GM18502 (cell line): ENCODE measurements at regions not wholly inside any gene's neighbourhood (a gene's known extent, or its start where the extent isn't known, plus 50 kb on each side); places are given as distances from the start of the nearest gene placed in this dataset.
"Not testable (repeated sequence)": the region's sequence is repeated elsewhere in the genome, so short reads cannot be mapped to it uniquely, and the experiment has no call there.

Experiments
- ATAC-seq: cut with Tn5 transposase; IDR thresholded peaks from one replicate; pipeline ENCODE4 v1.9.1; 2021; ENCODE audit warnings: mild to moderate bottlenecking; ENCODE audit not compliant: unreplicated experiment, poor library complexity

DNA sequence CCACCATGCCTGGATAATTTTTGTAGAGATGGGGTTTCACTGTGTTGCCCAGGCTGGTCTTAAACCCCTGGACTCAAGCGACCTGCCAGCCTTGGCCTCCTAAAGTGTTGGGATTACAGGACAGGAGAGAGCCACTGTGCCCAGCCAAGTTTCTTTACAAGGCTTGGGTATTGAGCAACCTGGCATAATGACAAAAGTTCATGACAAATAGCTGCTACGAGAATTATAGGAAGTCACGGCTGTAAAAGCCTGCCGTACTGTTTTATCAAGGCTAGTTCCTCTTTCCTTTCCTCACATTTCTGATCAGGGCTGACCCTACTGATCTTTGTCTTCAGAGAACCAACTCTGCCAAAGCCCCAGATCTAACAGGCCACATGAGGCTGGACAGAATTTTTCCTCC lies 490.4 kb upstream of the SPRED2 start:
- peak; percentile 36 for ATAC-seq

DNA sequence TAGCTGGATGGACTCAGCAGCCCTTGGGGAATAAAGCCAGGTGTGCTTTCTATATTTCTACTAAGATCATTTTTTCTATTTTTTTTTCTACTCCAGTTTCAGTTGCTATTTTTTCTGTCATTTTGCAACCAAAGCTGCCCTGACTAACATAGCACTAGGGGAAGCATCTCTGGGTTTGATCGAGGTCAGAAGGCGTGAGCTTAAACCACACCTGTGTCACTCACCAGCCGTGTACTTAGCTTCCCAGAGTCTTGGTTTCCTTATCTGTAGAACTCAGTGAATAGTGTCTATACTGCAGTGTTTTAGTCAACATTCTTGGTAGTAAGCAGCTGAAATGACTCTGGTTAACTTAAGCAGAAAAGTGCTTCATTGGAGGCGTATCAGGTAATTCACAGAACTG lies 489.6 kb upstream of the SPRED2 start:
- peak; percentile 96 for ATAC-seq

DNA sequence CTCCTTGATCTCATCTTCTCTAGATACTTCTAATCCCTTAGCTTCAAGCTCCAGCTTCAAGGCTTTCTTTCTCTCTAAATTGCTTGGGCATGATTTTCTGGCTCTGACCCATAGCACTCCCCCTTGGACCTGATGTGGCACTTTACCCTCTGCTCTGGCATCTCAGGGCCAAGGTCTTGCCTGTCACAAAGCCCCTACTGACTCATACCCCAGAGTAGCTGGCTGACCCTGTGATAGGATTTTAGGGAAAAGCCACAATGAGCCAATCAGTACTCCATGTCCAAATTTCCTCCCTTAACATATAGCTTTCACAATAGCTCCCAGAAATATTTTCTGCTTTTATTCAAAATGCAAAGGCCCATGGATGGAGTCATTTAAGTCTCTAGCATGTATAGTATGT lies 488.7 kb upstream of the SPRED2 start:
- no peak for ATAC-seq

DNA sequence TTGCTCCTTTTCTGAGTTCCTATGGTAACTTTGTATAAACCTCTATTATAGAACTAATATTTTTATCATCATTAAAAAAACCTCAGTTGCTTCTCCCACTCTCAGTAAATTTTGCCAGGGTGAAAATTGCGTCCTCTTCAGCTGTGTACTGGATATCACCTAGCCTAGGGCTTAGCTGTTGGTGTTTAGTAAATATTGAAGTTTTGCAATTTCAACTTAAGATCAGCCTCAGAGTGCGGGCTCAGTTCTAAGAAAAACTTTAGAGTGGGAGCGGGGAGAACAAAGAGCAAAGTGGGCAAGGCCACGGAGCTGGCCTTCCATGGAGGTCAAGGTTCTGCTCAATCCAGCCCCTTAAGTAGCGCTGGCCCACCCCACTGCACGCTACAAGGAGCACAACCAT lies 488.3 kb upstream of the SPRED2 start:
- no peak for ATAC-seq

DNA sequence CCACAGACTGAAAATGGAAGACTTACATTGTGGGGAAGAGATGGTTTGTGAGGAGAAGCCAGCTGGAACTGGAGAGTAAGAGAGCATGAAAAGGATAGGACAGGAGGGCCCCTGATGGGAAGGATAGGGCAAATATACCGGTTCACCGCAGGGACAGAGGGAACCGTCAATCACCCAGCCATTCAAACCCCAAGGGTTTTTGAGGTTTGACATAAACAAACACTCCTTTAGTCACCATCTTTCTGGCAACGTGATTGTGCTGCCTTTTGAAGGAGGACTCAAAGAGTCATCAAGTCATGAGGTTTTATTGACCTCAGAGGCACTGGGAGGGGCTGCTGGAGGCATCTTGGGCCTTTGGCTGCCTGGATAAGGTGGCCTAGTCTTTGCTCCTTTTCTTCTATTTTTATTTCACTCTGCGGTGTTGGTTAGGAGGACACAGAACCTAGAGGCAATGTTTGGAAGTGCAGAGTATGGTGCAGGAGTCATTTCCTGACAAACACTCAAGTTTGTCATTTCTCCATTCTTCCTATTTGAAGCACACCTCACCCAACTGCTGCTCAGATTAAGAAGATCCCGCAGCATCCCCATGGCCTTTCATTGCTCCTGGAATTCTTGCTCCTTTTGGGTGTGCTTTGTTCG lies 487.3 kb upstream of the SPRED2 start:
- no peak for ATAC-seq

DNA sequence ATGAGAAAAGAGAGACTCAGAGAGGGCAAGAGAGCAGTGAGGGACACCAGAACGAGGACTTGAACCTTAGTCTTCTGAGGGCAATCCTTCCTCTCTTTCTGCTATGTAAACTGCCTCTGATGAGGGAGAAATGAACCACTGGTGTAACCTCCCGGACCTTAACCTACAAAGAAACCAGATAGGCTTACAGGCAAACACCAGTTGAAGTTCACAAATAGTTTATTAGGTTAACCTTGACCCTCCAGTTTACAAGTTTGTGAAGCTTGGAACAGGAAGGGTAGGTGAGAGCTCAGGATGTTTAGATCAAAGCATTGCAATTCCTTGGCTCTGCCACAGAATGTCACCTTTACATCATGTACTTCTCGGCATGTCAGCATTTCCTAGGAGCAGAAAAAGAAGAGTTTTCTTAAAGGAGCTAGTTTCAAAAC lies 486.4 kb upstream of the SPRED2 start:
- no peak for ATAC-seq

DNA sequence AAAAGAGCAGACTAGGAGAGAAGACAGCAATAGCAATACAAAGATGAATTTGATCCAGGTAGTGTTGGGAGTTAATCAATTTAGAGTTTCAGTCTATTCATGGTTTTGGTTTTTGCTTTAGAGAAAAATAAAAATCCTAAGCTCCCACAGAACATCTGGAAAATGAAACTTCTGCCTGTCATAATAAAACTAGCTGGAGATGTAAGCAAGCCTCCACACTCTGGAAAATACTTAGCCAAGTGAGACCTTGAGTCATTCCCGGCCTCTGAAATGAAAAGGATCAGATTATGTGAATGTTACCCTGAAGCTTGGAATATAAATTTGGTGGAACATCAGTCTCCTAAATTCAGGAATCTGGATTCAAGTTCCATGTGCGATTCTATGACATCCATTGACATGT lies 485.6 kb upstream of the SPRED2 start:
- ATAC-seq, result no peak

DNA sequence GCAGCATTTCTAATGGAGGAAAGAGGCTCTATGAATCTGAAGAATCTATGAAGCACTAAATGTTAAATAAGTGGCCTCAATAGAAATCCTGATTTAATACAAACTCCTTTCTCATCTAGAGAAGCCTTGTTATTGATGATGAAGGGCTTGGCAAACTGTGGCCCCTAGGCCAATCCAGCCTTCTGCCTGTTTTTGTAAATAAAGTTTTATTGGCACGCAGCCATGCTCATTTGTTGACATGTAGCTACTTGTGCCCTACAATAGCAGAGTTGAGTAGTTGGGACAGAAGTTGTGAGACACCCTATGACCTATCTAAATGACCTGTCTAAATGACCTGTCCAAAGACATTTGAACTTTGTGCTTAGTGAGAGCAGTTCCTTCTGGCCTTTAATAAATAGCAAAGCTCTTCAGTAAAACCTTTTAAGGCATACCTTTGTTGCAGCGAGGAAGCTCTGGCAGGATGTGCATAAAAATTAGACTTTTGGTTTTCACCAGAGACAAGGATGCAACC lies 484.4 kb upstream of the SPRED2 start:
- ATAC-seq, result no peak

DNA sequence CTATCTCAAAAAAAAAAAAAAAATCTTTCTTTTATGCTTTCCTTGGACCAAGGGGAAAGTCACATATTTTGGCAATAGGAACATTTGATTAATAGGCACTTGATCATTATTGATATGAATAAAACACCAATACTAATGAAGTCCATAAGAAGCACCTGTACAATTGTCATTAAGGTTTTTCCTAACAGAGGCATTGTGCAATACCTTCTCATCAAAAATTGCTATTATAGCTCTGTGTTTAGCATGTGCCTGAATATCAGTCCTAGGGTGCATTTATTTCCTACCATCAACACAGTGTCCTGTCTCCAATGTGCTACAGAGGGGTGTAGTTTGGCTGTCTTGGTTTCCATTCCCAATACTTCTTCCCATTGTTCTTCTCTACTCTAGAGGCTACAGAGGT lies 483.8 kb upstream of the SPRED2 start:
- ATAC-seq, result no peak

DNA sequence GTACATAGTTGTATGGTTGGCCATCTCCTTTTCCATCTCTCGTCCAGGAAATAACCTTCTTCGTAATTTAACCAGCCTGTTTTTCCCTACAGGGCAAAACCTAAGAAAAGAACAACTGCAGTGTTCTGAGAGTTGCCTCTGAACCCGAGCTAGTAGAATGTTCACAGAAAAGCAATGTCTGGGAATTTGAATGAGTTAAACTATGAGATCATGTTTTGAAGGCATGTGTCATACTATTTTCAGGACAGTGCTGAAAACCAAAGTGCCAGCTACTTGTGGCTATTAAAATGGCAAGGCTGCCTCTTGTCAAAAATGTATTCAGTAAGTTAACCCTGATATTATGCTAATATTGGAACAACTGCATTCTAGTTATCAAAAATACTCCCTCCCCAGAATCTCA lies 482.9 kb upstream of the SPRED2 start:
- ATAC-seq, result no peak

DNA sequence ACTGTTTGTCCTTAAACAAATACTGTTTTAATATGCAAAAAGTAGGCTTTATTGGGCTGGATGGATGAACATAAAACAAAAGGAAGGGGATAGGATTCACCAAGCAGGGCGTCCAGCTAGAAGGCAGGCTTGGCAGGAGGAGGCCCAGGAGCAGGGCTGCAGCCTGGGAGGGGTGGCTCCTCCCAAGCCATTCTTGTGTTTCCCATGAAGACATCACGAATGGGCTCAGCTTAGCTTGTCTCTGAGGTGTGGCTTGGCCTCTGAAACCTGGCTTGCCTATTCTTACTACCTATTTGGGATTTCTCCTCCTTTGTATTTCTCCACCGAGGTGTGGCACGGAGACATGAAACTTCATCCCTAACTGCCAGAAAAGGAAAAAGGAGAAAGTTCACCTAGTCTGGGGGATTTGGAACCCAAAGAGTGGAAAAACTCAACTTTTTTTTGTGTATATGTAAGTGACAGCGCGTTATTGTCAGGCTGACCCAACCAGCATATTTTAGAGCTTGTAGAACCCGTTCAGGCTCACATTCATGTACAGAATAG lies 481.9 kb upstream of the SPRED2 start:
- ATAC-seq, result no peak

DNA sequence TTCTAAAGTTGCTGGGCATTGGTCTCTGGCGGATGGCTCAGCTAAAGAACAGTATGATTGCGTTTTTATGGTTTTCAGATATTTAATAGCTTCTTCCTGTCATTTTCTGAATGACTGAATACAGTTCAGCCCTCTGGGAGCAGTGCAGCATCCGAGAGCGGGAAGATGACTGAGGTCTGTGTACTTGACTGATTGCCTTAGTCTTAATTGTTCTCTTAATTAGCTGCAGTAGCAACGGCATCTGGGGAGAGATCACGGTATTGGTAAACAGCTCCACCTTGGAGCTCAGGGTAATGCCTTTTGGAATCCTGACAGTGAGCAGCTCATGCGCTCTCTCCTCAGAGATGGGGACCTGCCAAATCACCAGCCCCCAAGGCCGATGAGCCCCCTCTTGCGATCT lies 481.4 kb upstream of the SPRED2 start:
- no peak for ATAC-seq

DNA sequence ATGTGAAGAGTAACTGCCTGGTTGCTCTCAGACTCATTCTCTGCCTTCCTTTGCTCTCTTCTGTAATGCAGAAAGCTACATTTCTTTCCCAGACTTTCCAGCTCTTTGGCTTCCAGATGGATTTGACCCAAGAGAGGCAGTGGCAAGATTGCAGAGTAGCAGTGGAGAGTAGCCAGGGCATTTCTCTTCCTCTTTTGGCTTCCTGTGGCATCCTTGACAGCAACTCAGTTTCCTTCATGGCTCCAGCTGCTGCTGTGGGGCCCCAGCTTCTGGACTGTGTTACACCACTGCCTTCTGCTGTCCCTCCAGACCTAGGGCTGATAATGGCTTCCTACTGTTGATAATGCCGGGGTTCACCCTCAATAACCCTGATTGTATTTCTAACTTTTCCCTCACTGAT lies 469.4 kb upstream of the SPRED2 start:
- no peak for ATAC-seq

DNA sequence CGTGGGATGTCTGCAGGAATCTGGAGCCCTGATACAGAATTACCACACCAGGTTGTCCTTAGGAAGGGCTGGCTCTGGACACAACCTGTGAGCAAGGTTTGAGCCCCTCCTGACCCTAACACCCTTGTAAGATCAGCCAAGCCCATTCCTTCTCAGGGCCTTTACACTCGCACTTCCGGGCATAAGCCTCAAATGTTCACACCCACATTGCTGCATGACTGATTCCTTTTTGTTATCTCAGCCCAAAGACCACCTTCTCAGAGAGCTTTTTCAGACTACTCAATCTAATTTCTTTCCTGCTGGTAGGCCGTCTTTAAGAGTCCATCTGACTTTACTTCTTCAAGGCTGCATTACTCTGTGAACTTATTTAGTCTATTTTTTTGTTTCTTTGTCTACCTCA lies 464.0 kb upstream of the SPRED2 start:
- no peak for ATAC-seq

DNA sequence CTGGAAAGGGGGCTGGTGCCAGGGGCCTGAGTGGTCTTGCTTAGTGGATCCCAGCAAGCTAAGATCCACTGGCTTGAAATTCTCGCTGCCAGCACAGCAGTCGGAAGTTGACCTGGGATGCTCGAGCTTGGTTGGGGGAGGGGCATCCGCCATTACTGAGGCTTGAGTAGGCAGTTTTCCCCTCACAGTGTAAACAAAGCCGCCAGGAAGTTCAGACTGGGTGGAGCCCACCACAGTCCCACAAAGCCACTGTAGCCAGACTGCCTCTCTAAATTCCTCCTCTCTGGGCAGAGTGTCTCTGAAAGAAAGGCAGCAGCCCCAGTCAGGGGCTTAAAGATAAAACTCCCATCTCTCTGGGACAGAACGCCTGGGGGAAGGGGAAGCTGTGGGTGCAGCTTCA lies 457.7 kb upstream of the SPRED2 start:
- not testable (repeated sequence) for ATAC-seq

DNA sequence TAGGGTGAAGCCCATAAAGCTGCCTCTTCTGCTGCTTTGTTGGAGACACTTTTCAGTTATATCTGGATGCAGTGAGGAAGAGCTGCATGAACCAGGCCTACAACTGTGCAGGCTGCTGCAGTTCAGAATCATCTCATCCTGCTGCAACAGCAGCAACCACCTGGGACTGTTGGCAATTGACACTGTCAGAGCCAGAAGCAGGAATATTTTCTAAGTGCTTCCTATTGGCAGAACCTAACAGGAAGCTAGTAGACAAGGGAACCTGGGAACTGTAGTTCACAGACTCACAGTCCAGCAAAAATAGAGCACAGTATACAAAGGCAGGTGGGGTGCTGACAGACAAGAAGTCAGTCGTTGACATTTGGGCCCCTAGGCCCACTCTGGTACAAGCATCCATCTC lies 452.9 kb upstream of the SPRED2 start:
- ATAC-seq, result no peak

DNA sequence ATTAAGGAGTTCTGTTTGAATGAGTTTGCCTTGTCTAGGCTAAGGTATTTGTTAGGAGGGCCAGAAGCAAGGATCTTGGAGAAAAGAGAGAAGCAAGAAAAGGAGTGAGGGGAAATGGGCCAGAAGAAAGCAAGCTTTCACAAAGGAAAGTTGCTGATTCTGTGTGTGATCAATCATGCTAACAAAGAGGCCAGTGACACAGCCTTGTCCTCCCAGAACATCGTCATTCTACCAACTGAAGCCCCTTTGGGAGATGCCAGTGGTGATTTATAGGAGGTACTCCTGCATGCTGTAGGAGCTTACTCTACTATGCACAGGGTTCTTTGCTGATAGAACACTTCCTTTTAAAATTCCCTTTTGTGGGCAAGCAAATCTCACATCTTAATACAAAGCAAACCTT lies 449.2 kb upstream of the SPRED2 start:
- no peak for ATAC-seq

DNA sequence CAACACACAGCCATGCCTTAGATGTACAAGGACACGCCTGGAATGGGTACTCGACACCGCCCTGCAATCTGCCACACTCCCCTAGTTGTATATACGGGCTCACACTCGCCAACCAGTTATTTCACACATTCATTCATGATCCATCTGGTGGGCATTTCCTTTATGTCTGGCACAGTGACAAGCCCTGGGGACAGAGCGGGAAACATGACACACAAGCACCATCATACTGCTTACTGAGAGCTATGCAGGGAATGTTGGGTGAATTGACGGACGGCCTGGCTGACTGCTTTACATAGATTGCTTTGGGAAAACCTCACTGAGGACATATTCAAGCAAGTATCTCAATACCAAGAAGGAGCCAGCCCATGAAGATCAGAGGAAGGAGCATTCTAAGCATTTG lies 448.0 kb upstream of the SPRED2 start:
- no peak for ATAC-seq

DNA sequence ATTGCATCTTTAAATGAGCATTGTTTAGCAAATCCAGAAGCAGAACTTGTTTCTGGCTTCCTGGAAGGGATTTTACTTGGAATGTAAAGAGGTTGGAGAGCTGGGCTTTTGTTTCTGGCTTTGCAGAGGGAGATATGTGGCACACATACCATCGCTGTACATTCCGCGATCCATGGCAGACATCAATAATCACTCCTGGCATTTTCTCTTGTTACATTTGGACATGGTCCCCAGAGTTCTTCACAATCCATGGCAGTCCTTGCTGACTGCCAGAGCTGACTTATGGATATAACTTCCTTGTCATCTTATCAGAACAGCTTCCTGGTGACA lies 445.6 kb upstream of the SPRED2 start:
- ATAC-seq, result no peak

DNA sequence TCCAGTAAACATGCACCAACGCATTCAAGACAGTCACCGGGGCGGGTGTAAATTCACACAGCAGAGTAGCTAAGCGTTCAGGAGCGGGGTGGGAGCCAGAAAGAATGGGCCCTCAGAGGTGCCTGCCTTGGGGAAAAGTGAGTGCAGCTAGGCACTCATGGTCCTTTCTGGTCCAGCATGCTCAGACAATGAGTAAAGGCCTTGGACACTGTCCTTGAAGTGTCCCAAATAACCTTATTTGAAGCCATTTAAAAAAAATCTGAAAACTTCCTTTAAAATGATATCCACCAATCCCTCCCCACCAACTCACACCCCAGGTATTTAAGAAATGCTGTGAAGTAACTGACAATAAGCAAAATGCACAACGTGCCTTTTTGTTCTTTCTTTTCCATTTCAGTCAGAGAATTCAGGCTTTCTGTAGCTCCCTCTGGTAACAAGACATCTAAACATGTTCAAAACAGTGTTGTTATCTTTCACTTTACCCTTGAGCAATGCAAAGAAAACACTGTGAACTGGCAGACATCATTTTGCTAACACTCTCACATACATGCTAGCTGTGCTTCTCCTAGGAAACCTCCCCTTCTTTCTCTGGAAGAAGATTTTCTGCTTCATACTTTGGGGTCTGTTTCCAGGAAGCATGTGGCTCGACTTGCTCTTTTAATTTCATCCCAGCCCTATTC lies 445.1 kb upstream of the SPRED2 start:
- ATAC-seq, result no peak

DNA sequence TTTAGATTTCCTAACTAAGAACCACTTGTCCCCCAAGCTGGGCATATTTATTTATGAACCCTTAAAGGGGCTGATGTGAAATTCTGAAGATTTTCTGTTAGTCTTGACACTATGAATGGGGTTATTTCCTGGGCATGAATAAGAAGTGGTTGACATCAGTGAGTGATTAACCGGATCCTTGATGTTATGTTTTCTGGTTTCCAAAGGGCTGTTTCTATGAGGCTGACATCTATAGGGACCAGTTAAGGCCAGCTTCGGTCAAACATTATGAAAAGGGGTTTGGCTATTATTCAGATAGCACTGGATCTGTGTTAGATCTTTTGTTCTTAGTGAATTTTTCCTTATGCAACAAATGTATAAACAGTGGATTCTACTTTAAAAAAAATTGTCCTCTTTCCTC lies 443.7 kb upstream of the SPRED2 start:
- ATAC-seq, result no peak

DNA sequence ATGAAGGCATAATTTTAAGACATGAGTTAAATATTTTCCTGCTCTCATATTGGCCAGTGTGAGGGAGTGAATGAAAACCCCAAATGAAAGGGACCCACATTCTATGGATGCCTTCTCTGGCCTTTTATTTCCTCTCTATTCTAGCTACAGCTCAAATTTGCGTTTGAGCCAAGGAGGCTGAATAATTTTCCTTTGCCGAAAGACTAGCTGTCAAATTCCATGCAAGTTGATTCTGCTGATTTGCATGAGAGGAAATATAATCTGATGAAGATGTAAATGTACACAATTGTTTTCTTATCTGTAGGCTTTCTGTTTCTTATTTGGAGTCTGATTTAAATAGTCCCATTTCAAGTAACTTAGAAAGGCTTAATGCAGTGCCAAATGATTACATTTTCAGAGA lies 438.4 kb upstream of the SPRED2 start:
- ATAC-seq, result no peak
